ENCODE measurements at regions not wholly inside any gene's neighbourhood (a gene's known extent, or its start where the extent isn't known, plus 50 kb on each side); places are given as distances from the start of the nearest gene placed in this dataset.
A peak's percentile ranks its signal among the peaks of the same experiment; 100 is the strongest.
"Not testable (repeated sequence)": the region's sequence is repeated elsewhere in the genome, so short reads cannot be mapped to it uniquely, and the experiment has no call there.

- TF ChIP-seq ZNF462 (CRISPR knock-in tag; IDR thresholded peaks at IDR 0.05) (no peak), CREB1 (CRISPR knock-in tag; IDR thresholded peaks at IDR 0.05; ENCODE audit: low read depth) (no peak), ETS1 (IDR thresholded peaks at IDR 0.05) (no peak)
Measured at GRCh38 chr7:29629507-29629906, 65.9 kb downstream of the PRR15 start (continued).

- not testable (repeated sequence) for H3K27ac ChIP-seq (ENCODE audit: low read depth); H3K4me3 Mint-ChIP-seq; H3K27ac Mint-ChIP-seq; H3K9me2 ChIP-seq (ENCODE audit: insufficient read depth); H3K36me3 Mint-ChIP-seq (ENCODE audit: low read depth); H3K4me3 ChIP-seq; H3K4me1 ChIP-seq (ENCODE audit: insufficient read depth); H3K79me2 ChIP-seq (replicated peaks; ENCODE audit: insufficient read depth); H3K4me2 ChIP-seq; H3K27me3 Mint-ChIP-seq (ENCODE audit: insufficient read depth, low read depth, poor library complexity); H3F3A ChIP-seq (replicated peaks; ENCODE audit: low read depth); H3K9me3 Mint-ChIP-seq; H3K36me3 ChIP-seq (ENCODE audit: insufficient read depth); H3K4me1 Mint-ChIP-seq; H3K27me3 ChIP-seq (ENCODE audit: insufficient read depth); H4K20me1 ChIP-seq (replicated peaks; ENCODE audit: insufficient read depth); H2AFZ ChIP-seq
- DNase-seq (ENCODE audit: low spot score) (peak; percentile 67), ATAC-seq (peak; percentile 70)
- peak; percentile 66 to 72 for TF ChIP-seq CTCF (conservative IDR thresholded peaks at IDR 0.05; ENCODE audit: low read depth in 2 of 2)
Measured at GRCh38 chr7:29635067-29636008, 71.7 kb downstream of the PRR15 start.

Data from GM23338 (cell line).